Prostate gland (tissue), 2 donors: ENCODE measurements at regions not wholly inside any gene's neighbourhood (a gene's known extent, or its start where the extent isn't known, plus 50 kb on each side); places are given as distances from the start of the nearest gene placed in this dataset.

Experiments used
- POLR2AphosphoS5 ChIP-seq: sonication (generic); formaldehyde crosslinking; IDR thresholded peaks from one replicate; pipeline ENCODE4 v1.6.1; 2017; ENCODE audit warnings: antibody characterized with exemption
- TF ChIP-seq, protein P1 (sequence below), 4 experiments: fragments of 200-600 bp in 2 of 4; fragments of 450-650 bp in 2 of 4; sonication (generic) in 2 of 4; IDR thresholded peaks; 1 replicate in 3 of 4; 2 replicates in 1 of 4; pipeline ENCODE4 v1.5.1; 2016 to 2019; ENCODE audit warnings: antibody characterized with exemption in 4 of 4, mild to moderate bottlenecking in 2 of 4, moderate library complexity in 2 of 4

GRCh38 chr16:56068314-56068713 is 123.0 kb upstream of the GNAO1 start:
- no peak for TF ChIP-seq POLR2AphosphoS5
- TF ChIP-seq, protein P1, sequence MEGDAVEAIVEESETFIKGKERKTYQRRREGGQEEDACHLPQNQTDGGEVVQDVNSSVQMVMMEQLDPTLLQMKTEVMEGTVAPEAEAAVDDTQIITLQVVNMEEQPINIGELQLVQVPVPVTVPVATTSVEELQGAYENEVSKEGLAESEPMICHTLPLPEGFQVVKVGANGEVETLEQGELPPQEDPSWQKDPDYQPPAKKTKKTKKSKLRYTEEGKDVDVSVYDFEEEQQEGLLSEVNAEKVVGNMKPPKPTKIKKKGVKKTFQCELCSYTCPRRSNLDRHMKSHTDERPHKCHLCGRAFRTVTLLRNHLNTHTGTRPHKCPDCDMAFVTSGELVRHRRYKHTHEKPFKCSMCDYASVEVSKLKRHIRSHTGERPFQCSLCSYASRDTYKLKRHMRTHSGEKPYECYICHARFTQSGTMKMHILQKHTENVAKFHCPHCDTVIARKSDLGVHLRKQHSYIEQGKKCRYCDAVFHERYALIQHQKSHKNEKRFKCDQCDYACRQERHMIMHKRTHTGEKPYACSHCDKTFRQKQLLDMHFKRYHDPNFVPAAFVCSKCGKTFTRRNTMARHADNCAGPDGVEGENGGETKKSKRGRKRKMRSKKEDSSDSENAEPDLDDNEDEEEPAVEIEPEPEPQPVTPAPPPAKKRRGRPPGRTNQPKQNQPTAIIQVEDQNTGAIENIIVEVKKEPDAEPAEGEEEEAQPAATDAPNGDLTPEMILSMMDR (IDR thresholded peaks at IDR 0.05): no peak
